Thyroid gland (tissue), 4 donors: ENCODE measurements at regions not wholly inside any gene's neighbourhood (a gene's known extent, or its start where the extent isn't known, plus 50 kb on each side); places are given as distances from the start of the nearest gene placed in this dataset.

ENCODE experiments used
- POLR2A ChIP-seq, 2 donors: fragments of 450-650 bp; IDR thresholded peaks; one replicate each; pipeline ENCODE4 v1.6.1; 2017; ENCODE audit warnings: antibody characterized with exemption in 2 of 2, mild to moderate bottlenecking in 2 of 2, moderate library complexity in 1 of 2
- TF ChIP-seq, protein P1 (sequence below), 6 experiments: fragments of 200-600 bp in 3 of 6; fragments of 450-650 bp in 3 of 6; sonication (generic) in 3 of 6; IDR thresholded peaks; one replicate each; pipeline ENCODE4 v1.5.1; 2016 to 2019; ENCODE audit warnings: antibody characterized with exemption in 6 of 6, mild to moderate bottlenecking in 2 of 6, inconsistent platforms in 1 of 6, moderate library complexity in 1 of 6

DNA sequence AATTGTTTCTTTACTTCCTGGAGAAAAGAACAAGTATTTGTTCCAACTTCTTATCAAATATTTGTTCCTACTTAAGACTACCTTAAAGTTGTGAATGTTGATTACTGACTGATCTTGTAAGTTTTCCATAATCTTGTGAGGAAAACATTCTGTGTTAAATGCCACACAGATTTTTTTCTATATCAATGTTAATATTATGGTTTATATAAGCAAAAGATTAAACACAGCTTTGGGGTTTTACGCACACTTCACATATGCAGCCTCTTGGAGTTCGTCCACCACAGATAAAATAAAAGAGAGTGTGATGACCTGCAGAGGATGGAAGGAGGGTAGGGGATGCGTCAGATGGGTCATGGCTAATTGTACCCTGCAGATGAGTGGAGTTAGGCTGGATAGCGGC lies 780.0 kb upstream of the SALL3 start:
- TF ChIP-seq, protein P1, sequence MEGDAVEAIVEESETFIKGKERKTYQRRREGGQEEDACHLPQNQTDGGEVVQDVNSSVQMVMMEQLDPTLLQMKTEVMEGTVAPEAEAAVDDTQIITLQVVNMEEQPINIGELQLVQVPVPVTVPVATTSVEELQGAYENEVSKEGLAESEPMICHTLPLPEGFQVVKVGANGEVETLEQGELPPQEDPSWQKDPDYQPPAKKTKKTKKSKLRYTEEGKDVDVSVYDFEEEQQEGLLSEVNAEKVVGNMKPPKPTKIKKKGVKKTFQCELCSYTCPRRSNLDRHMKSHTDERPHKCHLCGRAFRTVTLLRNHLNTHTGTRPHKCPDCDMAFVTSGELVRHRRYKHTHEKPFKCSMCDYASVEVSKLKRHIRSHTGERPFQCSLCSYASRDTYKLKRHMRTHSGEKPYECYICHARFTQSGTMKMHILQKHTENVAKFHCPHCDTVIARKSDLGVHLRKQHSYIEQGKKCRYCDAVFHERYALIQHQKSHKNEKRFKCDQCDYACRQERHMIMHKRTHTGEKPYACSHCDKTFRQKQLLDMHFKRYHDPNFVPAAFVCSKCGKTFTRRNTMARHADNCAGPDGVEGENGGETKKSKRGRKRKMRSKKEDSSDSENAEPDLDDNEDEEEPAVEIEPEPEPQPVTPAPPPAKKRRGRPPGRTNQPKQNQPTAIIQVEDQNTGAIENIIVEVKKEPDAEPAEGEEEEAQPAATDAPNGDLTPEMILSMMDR (IDR thresholded peaks at IDR 0.05): no peak
- no peak for TF ChIP-seq POLR2A (IDR thresholded peaks at IDR 0.05)
